Activated T-cell treated with anti-CD3 and anti-CD28 coated beads, Interleukin-2, amount 50 U/mL, for 24 hours (primary cell): ENCODE measurements at regions not wholly inside any gene's neighbourhood (a gene's known extent, or its start where the extent isn't known, plus 50 kb on each side); places are given as distances from the start of the nearest gene placed in this dataset.

Experiments used
- DNase-seq: peaks from one replicate; pipeline ENCODE4 v3.0.0-alpha.2; 2020
- H3K27ac Mint-ChIP-seq: 2 replicates; pipeline ENCODE4 v1.8.0; 2020; ENCODE audit warnings: mild to moderate bottlenecking, mixed read lengths
- H3K27me3 Mint-ChIP-seq: 2 replicates; pipeline ENCODE4 v1.8.0; 2020; ENCODE audit warnings: mixed read lengths
- H3K36me3 Mint-ChIP-seq: 2 replicates; pipeline ENCODE4 v1.8.0; 2020; ENCODE audit warnings: low read depth, mixed read lengths
- H3K4me1 Mint-ChIP-seq: 2 replicates; pipeline ENCODE4 v1.8.0; 2020; ENCODE audit warnings: low read depth, mixed read lengths
- H3K4me3 Mint-ChIP-seq: 2 replicates; pipeline ENCODE4 v1.8.0; 2020; ENCODE audit warnings: mild to moderate bottlenecking, moderate library complexity, mixed read lengths
- H3K9me3 Mint-ChIP-seq: 2 replicates; pipeline ENCODE4 v1.8.0; 2020; ENCODE audit warnings: mixed read lengths

DNA sequence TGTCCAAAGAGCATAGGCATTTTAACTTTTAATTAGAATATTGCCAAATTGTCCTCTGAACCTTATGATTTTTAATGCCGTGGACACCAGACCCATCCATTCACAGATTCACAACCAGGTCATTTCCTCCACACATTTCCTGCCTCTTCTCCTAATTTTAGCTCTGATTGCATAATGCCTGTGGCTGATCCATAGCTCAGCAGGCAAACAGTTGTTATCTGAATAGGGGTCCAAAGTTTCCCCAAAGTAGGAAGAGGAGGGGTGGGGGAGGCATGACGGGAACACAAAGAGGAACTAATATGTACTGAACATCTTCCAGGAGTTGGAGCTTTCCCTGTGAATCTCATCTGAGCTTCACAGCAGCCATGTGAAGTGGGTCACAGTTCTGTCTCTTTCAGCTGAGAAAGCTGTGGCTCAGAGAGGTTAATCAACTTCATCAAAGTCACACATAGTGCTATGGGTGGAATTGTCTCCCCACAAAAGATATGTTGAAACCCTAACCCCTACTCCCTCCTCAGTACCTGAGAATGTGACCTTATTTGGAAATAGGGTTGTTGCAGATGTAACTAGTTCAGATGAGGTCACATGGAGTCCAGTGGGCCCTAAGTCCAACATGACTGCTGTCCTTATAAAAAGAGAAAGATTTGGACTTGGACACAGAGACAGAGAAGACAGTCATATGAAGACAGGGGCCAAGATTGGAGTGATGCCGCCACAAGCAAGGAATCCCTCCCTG, 106.7 kb upstream of the AGBL1 start:
- H3K27me3 Mint-ChIP-seq = peaks cover 25% of the 10 kb centered on the region
- H3K4me3 Mint-ChIP-seq = no peak overlapping the region
- H3K36me3 Mint-ChIP-seq = no peaks in the 10 kb centered on the region
- H3K9me3 Mint-ChIP-seq = peaks cover 7% of the 10 kb centered on the region
- DNase-seq = no peak
- H3K4me1 Mint-ChIP-seq = no peaks in the 10 kb centered on the region
- H3K27ac Mint-ChIP-seq = no peak overlapping the region

DNA sequence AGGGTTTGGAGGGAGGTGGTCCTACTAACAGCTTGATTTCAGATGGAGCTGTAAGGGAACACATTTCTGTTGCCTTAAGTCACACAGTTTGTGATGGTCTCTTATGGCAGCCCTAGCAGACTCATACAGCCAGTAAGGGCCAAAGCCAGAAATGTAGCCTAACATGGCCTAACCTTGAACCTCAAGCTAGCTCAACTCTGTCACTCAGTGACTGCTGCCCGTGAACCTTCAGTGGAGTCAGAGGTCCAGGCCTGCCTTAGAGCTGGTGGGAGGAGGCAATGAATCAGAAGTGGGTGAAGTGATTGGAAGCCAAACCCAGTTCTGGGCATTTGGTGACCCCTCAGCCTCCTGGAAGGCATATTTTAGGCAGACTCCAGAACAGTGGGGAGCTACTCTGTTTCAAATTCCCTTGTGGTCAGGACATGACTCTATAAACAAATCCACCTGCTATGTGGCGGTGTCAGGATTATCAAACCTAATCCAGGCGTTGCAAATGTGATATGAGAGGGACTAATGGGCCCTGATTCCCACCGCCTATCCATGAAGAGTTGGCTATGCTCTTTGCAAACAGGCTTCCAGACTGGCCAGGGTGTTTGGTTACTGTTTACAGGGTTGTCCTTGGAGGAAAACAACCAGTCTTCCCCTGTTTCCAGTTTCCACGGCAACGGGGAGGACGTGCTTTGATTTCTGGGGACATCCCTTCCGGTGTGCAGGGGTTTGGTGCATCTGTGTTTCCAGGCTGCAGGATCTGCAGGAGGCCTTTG, 105.9 kb upstream of the AGBL1 start:
- DNase-seq = no peak
- Mint-ChIP-seq H3K4me3 (no peak overlapping the region), H3K27me3 (peaks cover 27% of the 10 kb centered on the region), H3K36me3 (no peaks in the 10 kb centered on the region), H3K4me1 (no peaks in the 10 kb centered on the region), H3K9me3 (peaks cover 7% of the 10 kb centered on the region), H3K27ac (no peak overlapping the region)

DNA sequence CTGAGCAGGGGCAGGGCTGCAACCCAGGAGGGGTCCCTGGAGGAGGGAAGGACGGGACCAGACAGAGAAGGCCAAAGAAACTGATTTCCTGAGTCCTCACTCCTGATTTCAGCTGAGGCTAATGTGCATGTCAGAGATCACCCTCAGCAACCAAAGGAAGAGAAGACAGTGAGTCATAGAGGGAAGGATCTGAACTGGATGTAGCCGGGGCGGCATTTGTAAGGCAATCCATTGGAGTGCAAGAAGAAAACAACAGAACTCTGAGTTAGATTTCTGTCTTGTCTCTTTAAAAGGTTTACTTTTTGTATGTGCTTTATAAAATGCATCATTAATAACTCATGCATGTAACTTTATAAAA, 105.3 kb upstream of the AGBL1 start:
- H3K27me3 Mint-ChIP-seq = peaks cover 32% of the 10 kb centered on the region
- no peaks in the 10 kb centered on the region for H3K4me1 Mint-ChIP-seq
- H3K27ac Mint-ChIP-seq = no peak overlapping the region
- H3K36me3 Mint-ChIP-seq = no peaks in the 10 kb centered on the region
- H3K4me3 Mint-ChIP-seq = no peak overlapping the region
- no peak for DNase-seq
- peaks cover 7% of the 10 kb centered on the region for H3K9me3 Mint-ChIP-seq

DNA sequence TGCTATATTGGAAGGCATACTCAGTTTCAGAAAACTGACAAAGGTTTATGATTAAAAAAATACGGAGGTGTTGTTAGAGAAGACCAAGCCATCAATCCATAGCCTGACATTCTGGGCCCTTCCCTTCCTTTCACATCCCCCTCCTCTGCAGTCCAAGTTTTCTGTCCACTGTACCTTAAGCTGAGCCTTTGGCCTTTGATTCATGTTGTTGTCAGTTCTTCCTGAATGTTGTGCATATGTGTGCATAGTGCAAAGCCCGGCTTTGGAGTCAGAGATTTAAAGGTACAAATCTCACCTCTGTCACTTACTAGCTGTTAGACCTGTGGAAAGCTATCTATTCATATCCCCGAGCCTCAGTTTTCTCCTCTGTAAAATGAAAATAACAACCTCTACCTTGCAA, 104.9 kb upstream of the AGBL1 start:
- H3K9me3 Mint-ChIP-seq = peaks cover 7% of the 10 kb centered on the region
- no peak overlapping the region for H3K4me3 Mint-ChIP-seq
- H3K36me3 Mint-ChIP-seq = no peaks in the 10 kb centered on the region

DNA sequence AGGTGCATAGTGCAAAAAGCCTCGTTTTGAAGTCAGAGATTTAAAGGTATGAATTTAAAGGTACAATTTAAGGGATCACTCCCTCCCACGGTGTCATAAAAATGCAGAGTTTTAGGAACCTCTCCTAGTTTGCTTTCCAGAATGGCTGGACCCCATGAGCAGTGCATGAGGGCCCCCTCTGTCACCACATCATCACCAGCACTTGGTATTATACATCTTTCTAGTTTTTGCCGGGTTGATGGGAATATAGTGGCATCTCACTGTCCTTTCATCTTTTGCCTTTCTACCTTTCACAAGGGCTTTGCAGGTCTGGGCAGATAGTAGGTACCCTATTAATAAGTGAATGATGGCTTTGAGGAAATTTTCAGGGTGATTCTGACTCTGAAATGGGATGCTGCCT, 103.6 kb upstream of the AGBL1 start:
- no peaks in the 10 kb centered on the region for H3K4me1 Mint-ChIP-seq
- no peak for DNase-seq
- no peak overlapping the region for H3K4me3 Mint-ChIP-seq
- H3K27me3 Mint-ChIP-seq = peaks cover 37% of the 10 kb centered on the region
- H3K27ac Mint-ChIP-seq = no peak overlapping the region
- H3K9me3 Mint-ChIP-seq = peaks cover 7% of the 10 kb centered on the region
- H3K36me3 Mint-ChIP-seq = no peaks in the 10 kb centered on the region

More for the DNA sequence above, 104.9 kb upstream of the AGBL1 start:
- peaks cover 36% of the 10 kb centered on the region for H3K27me3 Mint-ChIP-seq
- H3K27ac Mint-ChIP-seq = no peak overlapping the region
- H3K4me1 Mint-ChIP-seq = no peaks in the 10 kb centered on the region
- DNase-seq = no peak

DNA sequence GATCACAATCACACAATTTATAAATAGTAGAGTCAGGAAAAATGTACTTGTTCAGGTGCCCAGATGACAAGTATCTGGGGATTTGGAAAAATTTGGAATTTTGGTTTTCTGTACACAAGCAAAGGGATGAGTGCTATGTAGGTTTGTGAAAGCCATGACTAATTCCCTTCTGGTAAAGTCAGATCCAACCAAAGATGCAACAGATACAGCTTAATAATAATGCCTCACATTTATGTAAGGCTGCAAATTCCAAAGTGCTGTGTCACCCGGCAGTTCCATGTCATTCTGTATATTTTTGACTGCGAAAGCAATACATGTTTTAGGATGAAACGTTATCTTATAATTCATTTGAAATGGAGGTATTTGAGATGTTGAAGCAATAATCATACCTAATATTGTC, 102.7 kb upstream of the AGBL1 start:
- H3K36me3 Mint-ChIP-seq = no peaks in the 10 kb centered on the region
- peaks cover 28% of the 10 kb centered on the region for H3K27me3 Mint-ChIP-seq
- no peak overlapping the region for H3K4me3 Mint-ChIP-seq
- H3K27ac Mint-ChIP-seq = no peak overlapping the region
- no peaks in the 10 kb centered on the region for H3K4me1 Mint-ChIP-seq
- peaks cover 7% of the 10 kb centered on the region for H3K9me3 Mint-ChIP-seq
- DNase-seq = no peak

DNA sequence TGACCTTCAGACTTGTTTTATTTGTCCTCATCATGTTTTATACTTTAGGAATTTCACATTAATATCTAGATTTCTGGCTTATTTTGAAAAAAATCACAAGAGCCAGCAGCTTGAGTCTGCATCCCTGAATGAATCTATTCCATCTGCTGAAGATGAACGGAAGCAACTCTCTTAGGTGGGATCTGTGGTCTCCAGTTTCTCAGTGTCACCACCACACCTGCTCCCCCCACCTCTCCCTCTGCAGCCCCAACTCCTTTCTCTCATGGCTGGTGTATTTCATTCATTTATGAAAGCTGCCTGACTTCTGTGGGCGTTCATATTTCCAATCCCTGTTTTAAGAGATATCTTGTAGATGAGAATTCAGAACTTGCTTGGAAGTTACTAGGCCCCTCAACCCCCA, 102.1 kb upstream of the AGBL1 start:
- Mint-ChIP-seq H3K4me3 (no peak overlapping the region), H3K36me3 (no peaks in the 10 kb centered on the region), H3K27ac (no peak overlapping the region), H3K9me3 (peaks cover 7% of the 10 kb centered on the region), H3K27me3 (peaks cover 27% of the 10 kb centered on the region), H3K4me1 (no peaks in the 10 kb centered on the region)
- DNase-seq = no peak

DNA sequence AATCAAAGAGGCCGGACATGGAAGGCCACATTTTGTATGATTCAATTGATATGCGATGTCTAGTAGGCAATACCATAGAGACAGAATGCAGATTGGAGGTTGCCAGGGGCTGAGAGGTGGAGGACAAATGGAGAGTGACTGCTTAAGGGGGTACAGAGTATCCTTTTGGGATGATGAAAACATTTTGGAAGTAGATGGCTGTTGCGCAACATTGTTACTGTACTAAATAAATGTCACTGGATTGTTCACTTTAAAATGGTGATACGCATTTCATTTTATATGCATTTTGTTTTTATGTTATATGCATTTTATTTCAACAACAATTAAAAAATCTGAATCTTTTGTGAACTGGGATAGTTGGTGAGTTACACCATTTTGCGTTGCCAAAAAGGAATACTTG, 99.7 kb upstream of the AGBL1 start:
- Mint-ChIP-seq H3K27ac (no peak overlapping the region), H3K4me1 (no peaks in the 10 kb centered on the region)

DNA sequence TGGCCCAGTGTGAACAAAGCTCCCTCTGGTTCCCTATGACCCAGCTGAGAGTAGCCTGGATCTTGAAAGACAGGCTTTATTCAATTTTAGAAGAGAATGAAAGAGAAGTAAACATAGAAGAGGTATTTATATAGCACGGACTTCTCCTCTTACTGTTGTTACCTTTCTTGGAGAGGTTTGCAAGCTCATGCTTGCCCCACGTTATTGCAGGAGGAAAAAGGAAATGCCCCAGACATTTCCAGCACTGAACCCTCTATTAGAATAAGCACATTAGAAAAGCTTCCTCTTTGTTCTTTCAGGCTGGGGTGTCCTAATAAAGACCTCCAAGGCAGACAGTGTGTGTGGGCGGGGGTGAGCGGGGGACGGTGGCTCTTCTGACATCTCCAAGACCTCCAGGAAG, 98.7 kb upstream of the AGBL1 start:
- Mint-ChIP-seq H3K9me3 (peaks cover 3% of the 10 kb centered on the region), H3K4me3 (no peak overlapping the region), H3K4me1 (no peaks in the 10 kb centered on the region), H3K36me3 (no peaks in the 10 kb centered on the region), H3K27me3 (peaks cover 22% of the 10 kb centered on the region), H3K27ac (no peak overlapping the region)
- no peak for DNase-seq

More for the DNA sequence above, 99.7 kb upstream of the AGBL1 start:
- Mint-ChIP-seq H3K36me3 (no peaks in the 10 kb centered on the region), H3K27me3 (peaks cover 24% of the 10 kb centered on the region), H3K4me3 (no peak overlapping the region), H3K9me3 (peaks cover 7% of the 10 kb centered on the region)
- DNase-seq = no peak

DNA sequence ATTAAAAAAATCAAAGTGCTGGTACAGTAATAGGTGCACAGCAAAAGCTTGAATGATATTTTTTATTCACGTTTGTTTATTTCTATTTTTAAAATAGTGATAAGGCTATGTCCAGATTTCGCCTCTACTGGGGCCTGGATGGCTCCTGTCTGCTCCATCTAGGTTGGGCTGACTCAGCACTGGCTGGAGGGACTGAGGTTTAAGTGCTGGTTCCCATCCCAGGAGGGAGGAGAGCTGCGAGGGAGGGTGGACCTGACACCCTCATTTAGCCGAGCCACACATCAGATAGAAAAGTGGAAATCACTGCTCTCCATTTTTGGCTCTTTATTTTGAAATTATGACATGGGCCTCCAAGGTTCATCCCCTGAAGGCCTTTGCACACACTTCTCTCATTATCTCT, 95.4 kb upstream of the AGBL1 start:
- DNase-seq = no peak
- peaks cover 6% of the 10 kb centered on the region for H3K27me3 Mint-ChIP-seq
- no peaks in the 10 kb centered on the region for H3K9me3 Mint-ChIP-seq
- no peaks in the 10 kb centered on the region for H3K4me1 Mint-ChIP-seq
- H3K4me3 Mint-ChIP-seq = no peak overlapping the region
- H3K27ac Mint-ChIP-seq = no peak overlapping the region
- no peaks in the 10 kb centered on the region for H3K36me3 Mint-ChIP-seq

DNA sequence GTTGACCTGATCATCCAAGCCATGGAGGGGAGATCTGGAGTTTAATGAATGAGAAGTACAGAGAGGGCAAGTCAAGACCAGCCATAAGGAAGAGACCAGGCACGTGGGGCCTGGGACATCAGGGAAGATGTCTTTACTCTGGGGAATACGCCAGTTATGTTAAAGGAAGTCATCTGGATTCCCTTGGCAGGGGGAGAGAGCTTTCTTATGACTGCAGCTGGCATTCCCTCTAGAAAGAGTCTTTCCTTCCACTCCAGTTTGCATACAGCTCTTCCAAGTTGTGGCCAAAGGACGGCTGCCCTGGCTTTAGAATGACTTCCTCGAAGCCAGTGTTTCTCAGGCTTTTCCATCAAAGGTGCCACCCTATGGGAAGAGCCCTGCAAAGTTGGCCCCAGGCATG, 93.6 kb upstream of the AGBL1 start:
- DNase-seq = no peak
- Mint-ChIP-seq H3K36me3 (no peaks in the 10 kb centered on the region), H3K4me3 (no peak overlapping the region), H3K27me3 (no peaks in the 10 kb centered on the region), H3K27ac (no peak overlapping the region), H3K4me1 (no peaks in the 10 kb centered on the region), H3K9me3 (no peaks in the 10 kb centered on the region)

DNA sequence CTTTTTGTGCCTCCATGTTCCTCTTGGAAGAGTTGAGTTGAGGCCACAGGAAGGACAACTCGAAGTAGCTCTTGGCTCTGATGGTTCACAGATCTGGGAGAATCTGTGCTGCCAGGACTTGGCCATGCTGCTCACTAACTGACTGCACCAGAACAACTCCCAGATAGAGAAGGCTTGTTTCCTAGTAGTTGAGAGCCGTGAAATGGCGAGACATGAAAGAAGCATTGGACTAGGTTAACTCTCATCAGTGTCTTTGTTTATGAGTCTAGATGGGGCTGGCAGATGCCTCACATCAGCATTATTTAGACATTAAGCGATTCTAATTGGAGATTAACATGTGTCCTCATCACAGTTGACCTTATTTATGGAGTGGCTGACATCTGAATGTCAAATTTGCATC, 92.9 kb upstream of the AGBL1 start:
- Mint-ChIP-seq H3K4me3 (no peak overlapping the region), H3K36me3 (no peaks in the 10 kb centered on the region)

DNA sequence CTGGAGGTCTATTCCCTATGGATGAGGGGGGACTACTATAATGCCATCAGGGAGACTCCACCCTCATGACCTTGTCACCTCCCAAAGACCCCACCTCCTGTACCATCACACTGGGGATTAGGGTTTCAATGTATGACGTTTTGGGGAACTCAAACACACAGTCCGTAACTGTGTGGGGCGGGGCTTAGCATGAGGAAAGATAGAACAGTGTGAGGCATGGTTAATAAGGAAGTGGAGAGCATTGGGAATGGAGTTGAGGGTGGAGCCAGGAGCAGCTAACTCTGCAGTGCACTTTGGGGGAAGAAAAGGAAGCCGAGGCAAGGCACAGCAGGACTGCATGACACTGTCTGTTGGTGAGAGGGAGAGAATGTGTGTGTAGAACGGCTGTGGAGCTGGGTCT, 90.9 kb upstream of the AGBL1 start:
- H3K4me3 Mint-ChIP-seq = no peak overlapping the region
- no peak for DNase-seq
- no peaks in the 10 kb centered on the region for H3K4me1 Mint-ChIP-seq
- no peak overlapping the region for H3K27ac Mint-ChIP-seq
- no peaks in the 10 kb centered on the region for H3K36me3 Mint-ChIP-seq
- no peaks in the 10 kb centered on the region for H3K9me3 Mint-ChIP-seq
- no peaks in the 10 kb centered on the region for H3K27me3 Mint-ChIP-seq

More for the DNA sequence above, 92.9 kb upstream of the AGBL1 start:
- Mint-ChIP-seq H3K9me3 (no peaks in the 10 kb centered on the region), H3K4me1 (no peaks in the 10 kb centered on the region), H3K27me3 (no peaks in the 10 kb centered on the region), H3K27ac (no peak overlapping the region)
- DNase-seq = no peak

DNA sequence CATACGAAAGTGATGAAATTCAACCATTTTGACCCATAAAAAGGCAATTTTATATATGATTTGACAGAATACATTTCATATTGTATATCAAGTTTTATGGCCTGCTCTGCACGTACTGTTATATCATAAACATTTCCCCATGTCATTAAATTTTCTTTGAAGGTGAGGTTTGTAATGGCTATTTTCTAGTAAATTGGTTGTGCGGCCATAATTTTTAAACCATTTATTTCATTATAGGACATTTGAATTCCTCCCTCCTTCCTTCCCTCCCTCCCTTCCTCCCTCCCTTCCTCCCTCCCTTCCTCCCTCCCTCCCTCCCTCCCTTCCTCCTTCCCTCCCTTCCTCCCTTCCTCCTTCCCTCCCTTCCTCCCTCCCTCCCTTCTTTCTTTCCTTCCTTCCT, 87.4 kb upstream of the AGBL1 start:
- peaks cover 2% of the 10 kb centered on the region for H3K27me3 Mint-ChIP-seq
- no peak overlapping the region for H3K4me3 Mint-ChIP-seq
- H3K27ac Mint-ChIP-seq = no peak overlapping the region
- DNase-seq = no peak
- no peaks in the 10 kb centered on the region for H3K4me1 Mint-ChIP-seq
- H3K9me3 Mint-ChIP-seq = peaks cover 8% of the 10 kb centered on the region
- no peaks in the 10 kb centered on the region for H3K36me3 Mint-ChIP-seq

DNA sequence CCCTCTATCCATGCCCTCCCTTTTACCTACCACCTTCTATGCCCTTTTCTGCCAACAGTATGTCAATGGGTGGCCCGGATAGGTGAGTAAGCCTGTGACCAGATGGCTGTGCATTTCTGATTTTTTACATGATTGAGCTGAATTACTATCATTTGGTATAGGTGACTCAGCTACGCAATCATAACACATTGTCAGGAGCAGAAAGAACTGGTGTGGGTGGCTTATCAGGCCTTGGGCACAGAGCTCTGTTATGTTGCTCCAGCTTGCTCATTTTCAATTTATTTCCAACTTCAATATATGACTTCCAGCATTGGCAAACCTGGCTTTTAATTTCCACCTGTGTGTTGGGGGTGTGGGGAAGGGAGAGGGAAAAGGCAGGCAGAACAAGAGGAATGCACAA, 86.6 kb upstream of the AGBL1 start:
- H3K4me3 Mint-ChIP-seq = no peak overlapping the region
- H3K27me3 Mint-ChIP-seq = peaks cover 2% of the 10 kb centered on the region
- no peaks in the 10 kb centered on the region for H3K36me3 Mint-ChIP-seq
- H3K9me3 Mint-ChIP-seq = peaks cover 8% of the 10 kb centered on the region
- no peaks in the 10 kb centered on the region for H3K4me1 Mint-ChIP-seq
- no peak for DNase-seq
- H3K27ac Mint-ChIP-seq = no peak overlapping the region
